GM21423 (cell line): ENCODE measurements at regions not wholly inside any gene's neighbourhood (a gene's known extent, or its start where the extent isn't known, plus 50 kb on each side); places are given as distances from the start of the nearest gene placed in this dataset.

Experiments used
- ATAC-seq: cut with Tn5 transposase; IDR thresholded peaks from one replicate; pipeline ENCODE4 v1.9.1; 2021; ENCODE audit warnings: mild to moderate bottlenecking, moderate library complexity; ENCODE audit not compliant: unreplicated experiment

DNA sequence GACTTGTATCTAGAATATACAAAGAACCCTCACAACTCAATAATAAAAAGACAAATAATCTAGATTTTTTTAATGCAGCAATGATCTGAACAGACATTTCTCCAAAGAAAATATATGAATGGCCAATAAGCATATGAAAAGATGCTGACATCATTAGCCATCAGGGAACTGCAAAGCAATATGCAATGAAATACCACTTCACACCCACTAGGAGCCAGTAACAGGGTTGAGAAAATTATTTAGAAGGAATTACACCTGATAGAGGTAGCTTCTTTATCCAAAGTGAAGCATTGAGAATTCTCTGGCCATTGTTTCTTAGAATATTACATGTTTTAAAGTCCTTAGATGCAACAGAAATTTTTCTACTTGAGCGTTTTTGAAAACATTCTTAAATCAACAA is 316.9 kb downstream of the KCNN2 start:
- no peak for ATAC-seq

DNA sequence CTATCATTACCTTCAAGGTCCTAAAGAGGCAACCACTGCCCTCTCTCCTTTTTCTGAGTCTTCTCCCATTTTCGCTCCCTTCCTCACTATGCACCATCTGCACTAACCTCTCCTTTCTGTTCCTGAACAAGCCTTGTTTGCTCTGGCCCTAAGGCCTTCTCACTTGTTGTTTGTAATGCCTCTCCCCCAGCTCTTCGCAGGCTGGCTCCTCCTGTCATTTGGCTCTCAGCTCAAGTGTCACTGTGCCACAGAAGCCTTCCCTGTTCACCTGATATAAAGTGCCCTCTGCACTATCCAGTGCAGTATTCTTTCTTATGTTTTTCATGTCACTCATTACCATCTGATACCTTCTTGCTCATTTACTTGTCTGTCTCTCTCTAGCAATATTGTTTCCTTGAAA is 303.7 kb downstream of the KCNN2 start:
- no peak for ATAC-seq

DNA sequence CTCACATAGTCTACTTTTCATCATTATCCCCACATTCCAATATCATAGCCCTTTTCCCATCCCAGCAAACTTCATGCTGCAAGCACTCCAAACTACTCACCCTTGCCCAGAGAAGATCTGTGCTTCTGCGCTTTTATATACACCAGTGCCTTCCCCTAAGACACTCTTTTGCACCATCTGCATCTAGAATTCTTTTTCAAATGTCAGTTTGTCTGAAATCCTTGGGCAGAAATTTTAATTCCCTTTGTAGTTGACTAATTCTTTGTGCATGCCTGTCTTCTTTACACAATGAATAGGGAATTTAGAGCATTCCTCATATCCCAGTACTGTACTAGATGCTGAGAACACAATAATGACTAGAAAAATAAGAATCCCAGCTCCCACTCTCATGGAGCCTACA is 298.9 kb downstream of the KCNN2 start:
- ATAC-seq: no peak

DNA sequence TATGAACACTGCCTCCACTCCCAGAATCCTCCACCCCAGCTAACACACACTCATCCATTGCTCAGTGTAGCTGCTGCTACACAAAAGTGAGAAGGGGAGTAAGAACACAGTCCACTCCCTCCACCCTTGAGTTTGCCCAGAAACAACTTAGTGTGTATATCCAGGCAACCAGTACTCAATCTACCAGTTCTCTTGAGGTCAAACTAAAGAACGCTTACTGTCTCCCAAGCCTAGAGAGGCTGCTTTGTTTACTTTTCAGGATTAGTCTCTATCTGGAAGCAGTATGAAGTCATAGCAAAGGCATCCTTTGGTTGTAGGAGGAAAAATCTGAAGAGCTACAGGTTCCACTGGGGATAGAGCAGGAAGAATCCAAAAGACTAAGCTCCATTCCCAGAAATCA is 296.3 kb downstream of the KCNN2 start:
- no peak for ATAC-seq

DNA sequence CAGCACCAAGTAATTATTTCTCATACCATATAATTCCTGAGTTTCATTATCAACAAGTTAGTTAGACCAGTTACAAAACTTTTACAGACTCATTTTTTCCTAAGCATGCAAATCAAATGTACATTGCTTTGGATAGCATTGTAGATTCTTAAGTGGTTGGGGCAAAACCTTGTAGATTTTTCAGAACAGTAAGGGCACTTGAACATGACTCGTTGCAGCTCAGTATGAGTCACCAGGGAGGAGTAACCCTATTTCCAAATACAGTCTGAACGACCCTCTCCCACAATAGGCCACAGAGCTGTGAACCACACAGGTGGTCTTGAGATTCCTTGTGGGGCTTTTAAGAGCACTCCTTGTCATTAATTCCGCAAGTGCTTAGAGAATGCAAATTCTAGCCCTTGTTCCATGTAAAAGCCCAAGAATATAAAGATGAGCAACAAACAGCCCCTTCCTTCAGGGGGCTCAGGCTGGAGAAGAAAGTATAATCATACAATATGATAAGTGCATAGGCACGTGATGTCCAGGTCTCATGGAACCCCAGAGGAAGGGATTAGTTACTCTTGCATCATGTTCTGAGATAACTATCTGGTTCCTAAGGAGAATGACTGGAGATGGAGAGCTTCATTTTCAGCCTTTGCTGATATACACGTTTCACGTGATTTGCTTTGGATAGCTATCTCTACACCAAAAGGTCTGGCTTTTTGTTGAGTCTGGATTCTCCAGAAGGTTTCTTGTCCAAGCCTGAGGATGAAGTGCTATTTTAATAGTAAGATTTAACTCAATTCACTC is 295.7 kb downstream of the KCNN2 start:
- ATAC-seq: no peak

DNA sequence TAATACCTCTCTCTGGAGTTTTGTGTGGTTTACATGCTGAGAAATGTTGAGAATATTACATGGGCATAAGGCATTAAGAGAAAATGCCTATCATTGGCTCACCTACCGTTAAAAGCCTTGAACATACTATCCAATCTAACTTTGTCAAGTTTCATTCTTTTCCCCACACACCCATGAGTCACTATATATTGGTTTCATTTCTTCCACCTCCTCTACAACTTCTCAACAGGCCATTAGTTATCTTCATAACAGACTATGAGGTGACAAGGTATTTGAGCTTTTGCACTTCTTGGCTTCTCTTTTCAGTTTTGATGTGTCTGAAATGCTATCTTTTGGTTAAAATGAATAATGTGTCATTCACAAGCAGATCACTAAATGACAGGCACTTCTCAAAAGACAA is 288.0 kb downstream of the KCNN2 start:
- ATAC-seq: no peak

DNA sequence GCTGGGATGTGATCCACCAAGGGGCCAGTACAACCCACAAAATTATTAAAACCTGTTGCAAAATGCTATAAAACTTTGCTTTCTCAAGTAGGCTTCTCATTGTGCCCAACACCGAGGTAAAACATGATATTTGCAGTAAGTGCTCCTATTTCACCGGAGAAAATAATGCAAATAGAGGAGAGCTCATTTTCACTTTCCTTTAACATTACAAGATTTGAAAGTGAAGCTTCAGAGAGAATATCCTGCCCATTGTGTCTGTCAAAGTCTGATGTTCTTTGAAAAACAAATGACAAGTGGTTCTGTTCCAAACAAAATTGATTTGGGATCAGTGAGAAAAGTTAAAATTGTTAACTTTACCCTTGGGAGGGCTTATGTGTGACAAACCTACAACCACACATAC is 287.1 kb downstream of the KCNN2 start:
- ATAC-seq: no peak

DNA sequence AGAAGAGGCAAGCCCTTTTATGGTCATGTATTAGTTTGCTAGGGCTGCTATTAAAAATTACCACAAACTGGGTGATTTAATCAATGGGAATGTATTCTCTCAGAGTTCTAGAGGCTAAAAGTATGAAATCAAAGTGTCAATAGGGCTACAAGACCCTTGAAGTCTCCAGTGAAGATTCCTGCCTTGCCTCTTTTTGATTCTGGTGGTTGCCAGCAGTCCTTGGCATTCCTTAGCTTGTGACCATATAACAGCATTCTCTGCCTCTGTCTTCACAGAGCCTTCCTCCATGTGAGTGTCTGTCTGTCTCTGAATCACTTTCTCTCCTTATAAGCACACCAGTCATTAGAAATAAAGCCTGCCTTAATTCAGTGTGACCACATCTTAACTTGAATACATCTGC is 282.7 kb downstream of the KCNN2 start:
- ATAC-seq: no peak

DNA sequence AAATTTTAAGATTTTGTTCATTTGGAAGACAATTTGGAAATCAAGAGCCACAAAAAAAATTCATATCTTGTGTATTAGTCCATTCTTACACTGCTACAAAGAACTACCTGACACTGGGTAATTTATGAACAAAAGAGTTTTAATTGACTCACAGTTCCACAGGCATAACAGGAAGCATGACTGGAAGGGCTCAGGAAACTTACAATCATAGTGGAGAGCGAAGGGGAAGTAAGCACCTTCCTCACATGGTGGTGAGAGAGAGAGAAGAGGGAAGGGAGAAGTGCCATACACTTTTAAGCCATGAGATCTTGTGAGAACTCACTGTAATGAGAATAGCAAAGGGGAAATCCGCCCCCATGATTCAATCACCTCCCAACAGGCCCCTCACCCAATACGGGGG is 274.4 kb downstream of the KCNN2 start:
- ATAC-seq: no peak

DNA sequence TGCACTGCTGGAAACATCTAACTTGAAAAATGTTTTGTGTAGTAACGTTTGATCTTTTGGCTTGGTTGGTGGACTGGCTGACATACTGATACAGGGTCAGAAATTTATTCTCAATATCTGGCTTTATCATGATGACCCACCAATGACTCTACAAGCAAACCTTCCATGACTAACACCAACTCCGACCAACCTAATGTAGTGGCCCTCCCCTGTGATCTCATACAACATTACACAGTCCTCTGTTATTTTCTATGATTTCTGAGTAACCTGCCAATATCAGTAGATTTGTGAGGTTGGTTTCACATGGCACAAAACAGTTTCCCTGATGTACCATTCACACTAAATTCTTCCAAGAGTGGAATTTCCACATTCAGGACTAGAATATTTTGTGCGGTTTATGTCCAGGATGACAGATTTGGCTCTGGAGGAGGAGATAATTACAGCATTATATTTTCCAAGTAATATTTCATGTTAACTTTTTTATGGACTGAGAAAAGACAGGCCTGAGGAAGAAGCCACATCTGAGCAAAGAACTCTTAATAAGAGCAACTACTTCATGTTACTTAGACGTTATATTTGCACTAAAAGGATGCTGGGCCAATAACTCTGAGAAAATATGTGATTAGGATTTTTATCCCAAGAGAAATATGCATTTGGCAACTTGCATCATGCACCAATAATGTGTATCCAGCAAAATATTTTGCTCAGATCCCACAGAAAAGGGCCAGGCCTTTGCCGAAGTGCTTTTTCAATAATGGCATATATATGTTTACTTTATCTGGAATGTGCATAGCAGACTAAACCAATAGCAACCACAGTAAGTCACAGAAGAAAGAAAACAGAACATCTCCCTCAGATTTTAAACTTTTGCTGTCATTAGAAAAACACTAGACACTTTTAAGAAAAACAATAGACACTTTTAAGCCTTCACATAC is 273.4 kb downstream of the KCNN2 start:
- ATAC-seq: no peak

DNA sequence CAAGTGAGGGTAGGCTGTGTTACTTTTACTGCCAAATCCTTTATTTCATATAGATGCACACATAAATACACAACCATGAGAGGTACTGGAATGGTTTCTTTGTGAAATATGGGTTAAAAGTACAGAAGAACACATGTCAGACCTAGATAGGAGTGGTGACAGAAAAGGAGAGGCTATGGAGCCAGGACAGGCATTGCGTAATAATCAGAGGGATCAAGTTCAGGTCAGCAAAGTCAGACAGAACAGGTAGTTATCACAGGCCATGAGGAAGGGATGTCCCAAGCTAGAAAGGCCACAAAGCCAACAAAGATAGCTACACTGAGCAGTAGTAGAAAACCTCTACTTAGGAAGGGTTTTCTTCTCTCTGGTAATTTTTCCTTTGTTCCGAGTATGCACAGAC is 272.6 kb downstream of the KCNN2 start:
- ATAC-seq: no peak

DNA sequence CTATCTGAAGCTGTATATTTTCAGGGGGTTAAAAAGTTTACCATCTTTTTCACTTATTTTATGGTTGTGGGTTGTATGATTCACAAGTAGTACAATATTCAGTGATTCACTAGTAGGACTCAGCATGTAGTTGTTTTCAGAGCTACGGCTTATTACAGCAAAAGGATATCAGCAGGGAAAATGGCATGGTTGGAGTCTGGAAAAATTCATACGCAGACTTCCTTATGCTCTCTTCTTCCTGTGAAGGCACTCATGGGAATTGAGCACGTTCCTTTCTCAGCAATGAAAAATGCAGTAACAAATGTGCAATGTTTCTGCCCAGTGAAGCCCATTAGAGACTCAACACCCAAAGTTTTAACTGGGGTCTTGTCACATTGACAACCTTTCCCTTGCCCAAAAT is 250.5 kb downstream of the KCNN2 start:
- ATAC-seq: no peak

DNA sequence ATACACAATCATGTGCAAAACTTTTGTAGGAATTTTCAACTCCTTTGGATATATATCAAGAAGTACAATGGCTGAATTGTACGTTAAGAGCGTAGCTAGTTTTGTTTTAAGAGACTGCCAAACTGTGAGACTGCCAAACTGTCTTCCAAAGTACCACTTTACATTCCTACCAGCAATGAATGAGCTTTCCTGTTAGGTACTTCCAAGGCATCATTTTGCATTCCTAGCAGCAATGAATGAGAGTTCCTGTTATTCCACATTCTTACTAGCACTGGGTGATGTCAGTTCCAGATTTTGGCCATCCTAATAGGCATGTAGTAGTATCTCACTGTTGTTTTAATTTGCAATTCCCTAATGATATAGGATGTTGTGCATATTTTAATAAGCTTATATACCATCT is 219.3 kb downstream of the KCNN2 start:
- ATAC-seq: no peak

DNA sequence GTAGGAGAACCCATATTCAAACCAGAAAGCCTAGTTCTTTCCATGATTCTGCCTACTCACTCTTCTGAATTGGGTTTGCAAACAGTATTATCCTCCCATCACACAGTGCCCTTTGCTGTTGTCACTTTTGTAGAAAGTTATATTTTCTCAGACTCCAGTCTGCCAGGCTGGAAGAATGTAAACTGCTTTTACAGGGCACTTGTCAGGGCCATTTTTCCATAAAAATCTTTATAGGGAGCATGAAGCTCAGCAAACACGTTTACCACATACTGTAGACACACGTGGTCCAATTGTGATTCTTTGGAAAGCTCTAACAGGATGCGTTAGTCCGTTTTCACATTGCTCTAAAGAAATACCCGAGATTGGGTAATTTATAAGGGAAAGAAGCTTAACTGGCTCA is 204.0 kb downstream of the KCNN2 start:
- no peak for ATAC-seq

DNA sequence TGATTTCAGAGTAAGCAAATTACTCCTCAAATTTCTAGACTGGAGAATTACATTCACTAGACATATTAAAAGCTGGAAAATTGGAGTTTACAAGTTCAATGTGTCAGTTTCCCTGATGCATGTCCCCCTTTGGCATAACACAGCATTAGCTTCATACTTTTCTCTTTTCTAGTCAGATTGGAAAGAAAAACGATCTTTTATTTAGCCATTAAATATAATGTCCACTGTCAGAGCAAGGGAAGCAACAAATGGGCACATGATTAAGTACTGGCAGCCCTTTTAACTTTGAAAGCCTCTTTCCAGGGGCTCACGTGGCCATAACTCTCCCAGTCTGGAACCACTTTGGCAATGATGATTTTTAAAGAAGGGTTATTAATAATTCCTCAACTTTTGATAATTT is 203.3 kb downstream of the KCNN2 start:
- ATAC-seq: no peak

DNA sequence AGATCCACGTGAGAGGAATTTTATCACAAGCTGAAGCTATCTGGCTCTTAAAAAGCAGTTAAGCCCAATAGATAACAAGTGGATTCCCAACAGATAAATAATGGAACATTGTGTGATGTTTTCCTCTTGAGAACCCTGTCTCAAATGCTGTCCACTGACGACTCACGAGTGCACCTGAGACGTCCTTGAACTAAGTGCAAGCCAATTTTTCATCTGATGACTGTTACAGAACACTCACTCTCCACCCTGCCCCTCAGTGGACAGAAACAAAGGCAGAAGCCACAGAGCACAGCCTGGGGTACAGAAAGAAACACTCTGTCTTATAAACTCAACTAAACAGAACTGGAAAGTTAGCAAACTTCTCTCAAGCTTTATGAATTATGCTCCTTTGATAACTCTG is 199.5 kb downstream of the KCNN2 start:
- no peak for ATAC-seq
